Progenitor cell of endocrine pancreas (in vitro differentiated cells): ENCODE measurements at regions not wholly inside any gene's neighbourhood (a gene's known extent, or its start where the extent isn't known, plus 50 kb on each side); places are given as distances from the start of the nearest gene placed in this dataset.

Experiments used
- DNase-seq: peaks from one replicate; pipeline ENCODE4 v3.0.0; 2021; ENCODE audit warnings: low spot score; ENCODE audit not compliant: unreplicated experiment
- H3K27ac Mint-ChIP-seq: 2 replicates; pipeline ENCODE4 v1.8.0; 2021; ENCODE audit warnings: mild to moderate bottlenecking, moderate library complexity, mixed read lengths
- H3K27me3 Mint-ChIP-seq: 2 replicates; pipeline ENCODE4 v1.8.0; 2021; ENCODE audit warnings: mixed read lengths
- H3K36me3 Mint-ChIP-seq: 2 replicates; pipeline ENCODE4 v1.8.0; 2022; ENCODE audit warnings: mixed read lengths; ENCODE audit not compliant: insufficient read depth
- H3K4me1 Mint-ChIP-seq: 2 replicates; pipeline ENCODE4 v1.8.0; 2021; ENCODE audit warnings: low read depth, mixed read lengths
- H3K4me3 Mint-ChIP-seq: 2 replicates; pipeline ENCODE4 v1.8.0; 2021; ENCODE audit warnings: low read depth, mild to moderate bottlenecking, moderate library complexity, mixed read lengths
- H3K9me3 Mint-ChIP-seq: 2 replicates; pipeline ENCODE4 v1.8.0; 2021; ENCODE audit warnings: low read depth, mixed read lengths
- CTCF ChIP-seq: fragments of 200-600 bp; sonication (generic); IDR thresholded peaks from one replicate; pipeline ENCODE4 v1.5.0; 2021; ENCODE audit warnings: antibody characterized with exemption, mild to moderate bottlenecking; ENCODE audit not compliant: unreplicated experiment

- Mint-ChIP-seq H3K27ac (no peak overlapping the region), H3K36me3 (no peaks in the 10 kb centered on the region), H3K4me3 (no peak overlapping the region), H3K27me3 (peaks cover 2% of the 10 kb centered on the region), H3K9me3 (peaks cover 4% of the 10 kb centered on the region), H3K4me1 (no peaks in the 10 kb centered on the region)
- no peak for DNase-seq
- TF ChIP-seq CTCF, result no peak
Observed at GRCh38 chr22:47647720-47648119, 885.3 kb downstream of the TBC1D22A start.

- H3K9me3 Mint-ChIP-seq, result peaks cover 4% of the 10 kb centered on the region
- no peak overlapping the region for H3K4me3 Mint-ChIP-seq
- no peaks in the 10 kb centered on the region for H3K4me1 Mint-ChIP-seq
- H3K27me3 Mint-ChIP-seq, result peaks cover 2% of the 10 kb centered on the region
- TF ChIP-seq CTCF, result no peak
- no peak for DNase-seq
- H3K36me3 Mint-ChIP-seq, result no peaks in the 10 kb centered on the region
- H3K27ac Mint-ChIP-seq, result no peak overlapping the region
Observed at GRCh38 chr22:47647181-47647580, 884.7 kb downstream of the TBC1D22A start.

- TF ChIP-seq CTCF, result no peak
- no peaks in the 10 kb centered on the region for H3K27me3 Mint-ChIP-seq
- H3K36me3 Mint-ChIP-seq, result no peaks in the 10 kb centered on the region
- H3K27ac Mint-ChIP-seq, result no peak overlapping the region
- H3K4me1 Mint-ChIP-seq, result no peaks in the 10 kb centered on the region
- peaks cover 4% of the 10 kb centered on the region for H3K9me3 Mint-ChIP-seq
- no peak overlapping the region for H3K4me3 Mint-ChIP-seq
- DNase-seq, result no peak
Observed at GRCh38 chr22:47645923-47646322, 883.5 kb downstream of the TBC1D22A start.

GRCh38 chr22:47645450-47645914 is 883.0 kb downstream of the TBC1D22A start:
- H3K4me1 Mint-ChIP-seq, result no peaks in the 10 kb centered on the region
- TF ChIP-seq CTCF, result no peak
- H3K36me3 Mint-ChIP-seq, result no peaks in the 10 kb centered on the region
- H3K27me3 Mint-ChIP-seq, result no peaks in the 10 kb centered on the region
- peaks cover 4% of the 10 kb centered on the region for H3K9me3 Mint-ChIP-seq
- no peak overlapping the region for H3K27ac Mint-ChIP-seq
- H3K4me3 Mint-ChIP-seq, result no peak overlapping the region
- no peak for DNase-seq

GRCh38 chr22:47634347-47634746 is 871.9 kb downstream of the TBC1D22A start:
- H3K4me3 Mint-ChIP-seq, result no peak overlapping the region
- H3K27me3 Mint-ChIP-seq, result peaks cover 11% of the 10 kb centered on the region
- no peaks in the 10 kb centered on the region for H3K36me3 Mint-ChIP-seq
- no peak for DNase-seq
- peaks cover 18% of the 10 kb centered on the region for H3K9me3 Mint-ChIP-seq
- H3K4me1 Mint-ChIP-seq, result no peaks in the 10 kb centered on the region
- no peak overlapping the region for H3K27ac Mint-ChIP-seq
- TF ChIP-seq CTCF, result no peak
